A673 (cell line): ENCODE measurements at regions not wholly inside any gene's neighbourhood (a gene's known extent, or its start where the extent isn't known, plus 50 kb on each side); places are given as distances from the start of the nearest gene placed in this dataset.

Experiments used
- CTCF ChIP-seq: fragments of 300-800, 200-600 bp; sonication (generic); conservative IDR thresholded peaks from 2 replicates; pipeline ENCODE4 v1.5.1; 2017; ENCODE audit warnings: low read depth, mild to moderate bottlenecking, antibody characterized with exemption, low read length, moderate library complexity, mixed read lengths
- EZH2 ChIP-seq: fragments of 200-600 bp; sonication (generic); IDR thresholded peaks from 2 replicates; pipeline ENCODE4 v1.6.1; 2017; ENCODE audit warnings: borderline replicate concordance, low read depth, mild to moderate bottlenecking, mixed read lengths, antibody characterized with exemption, low read length; ENCODE audit not compliant: poor library complexity, severe bottlenecking

- TF ChIP-seq CTCF: peak; percentile 38; the same call in 1 of the 2 replicates
- TF ChIP-seq EZH2: no peak
Observed at GRCh38 chr1:95953015-95953414, 719.0 kb downstream of the RWDD3 start.
